Epithelial cell of proximal tubule (primary cell): ENCODE measurements at regions not wholly inside any gene's neighbourhood (a gene's known extent, or its start where the extent isn't known, plus 50 kb on each side); places are given as distances from the start of the nearest gene placed in this dataset.

Experiments used
- DNase-seq: peaks from one replicate; pipeline ENCODE4 v3.0.0-alpha.2; 2011; ENCODE audit warnings: low read depth
- H3K4me3 ChIP-seq: 2 replicates; pipeline ENCODE4 v1.5.1; 2011; ENCODE audit warnings: low read depth, mild to moderate bottlenecking, low read length
- CTCF ChIP-seq: conservative IDR thresholded peaks from 2 replicates; pipeline ENCODE4 v1.5.1; 2012; ENCODE audit warnings: low read depth, mild to moderate bottlenecking, low read length

- DNase-seq: no peak
- no peak overlapping the region for H3K4me3 ChIP-seq
- TF ChIP-seq CTCF: no peak
These were observed 188.1 kb downstream of the TMEM167A start for GRCh38 chr5:82889088-82889487.

- no peak for TF ChIP-seq CTCF
- no peak overlapping the region for H3K4me3 ChIP-seq
- peak; percentile 61 for DNase-seq
These were observed 190.3 kb downstream of the TMEM167A start for GRCh38 chr5:82886911-82887310.

- no peak overlapping the region for H3K4me3 ChIP-seq
- peak; percentile 74 for DNase-seq
These were observed 191.4 kb downstream of the TMEM167A start for GRCh38 chr5:82885627-82886389.

GRCh38 chr5:82884821-82885471 is 192.2 kb downstream of the TMEM167A start:
- no peak for TF ChIP-seq CTCF
- no peak for DNase-seq
- no peak overlapping the region for H3K4me3 ChIP-seq

More at GRCh38 chr5:82885627-82886389, 191.4 kb downstream of the TMEM167A start:
- peak; percentile 53 for TF ChIP-seq CTCF

GRCh38 chr5:82882316-82882715 is 194.9 kb downstream of the TMEM167A start:
- no peak overlapping the region for H3K4me3 ChIP-seq
- no peak for TF ChIP-seq CTCF
- no peak for DNase-seq

GRCh38 chr5:82881571-82882174 is 195.5 kb downstream of the TMEM167A start:
- no peak for TF ChIP-seq CTCF

More at GRCh38 chr5:82881571-82882174, 195.5 kb downstream of the TMEM167A start:
- DNase-seq: no peak
- H3K4me3 ChIP-seq: no peak overlapping the region
